Ishikawa (cell line): ENCODE measurements at regions not wholly inside any gene's neighbourhood (a gene's known extent, or its start where the extent isn't known, plus 50 kb on each side); places are given as distances from the start of the nearest gene placed in this dataset.

ENCODE experiments used
- NFIC ChIP-seq: IDR thresholded peaks from 2 replicates; pipeline ENCODE4 v1.6.1; 2012
- TAF1 ChIP-seq: IDR thresholded peaks from 2 replicates; pipeline ENCODE4 v1.6.1; 2012; ENCODE audit warnings: low read depth, mild to moderate bottlenecking
- YY1 ChIP-seq: IDR thresholded peaks from 2 replicates; pipeline ENCODE4 v1.6.1; 2012; ENCODE audit warnings: low read depth

GRCh38 chr2:145351864-145352425 lies 832.0 kb upstream of the ZEB2 start:
- TF ChIP-seq NFIC (no peak), YY1 (no peak), TAF1 (no peak)
